HT-29 (cell line): ENCODE measurements at regions not wholly inside any gene's neighbourhood (a gene's known extent, or its start where the extent isn't known, plus 50 kb on each side); places are given as distances from the start of the nearest gene placed in this dataset.
A peak's percentile ranks its signal among the peaks of the same experiment; 100 is the strongest.
"Not testable (repeated sequence)": the region's sequence is repeated elsewhere in the genome, so short reads cannot be mapped to it uniquely, and the experiment has no call there.

Experiments used
- DNase-seq: peaks from one replicate; pipeline ENCODE4 v3.0.0-alpha.2; 2015; ENCODE audit warnings: low spot score

GRCh38 chr2:100741880-100742276, 78.1 kb upstream of the NPAS2 start:
- no peak for DNase-seq

- no peak for DNase-seq
These were observed 77.4 kb upstream of the NPAS2 start for GRCh38 chr2:100742277-100743254.

DNA sequence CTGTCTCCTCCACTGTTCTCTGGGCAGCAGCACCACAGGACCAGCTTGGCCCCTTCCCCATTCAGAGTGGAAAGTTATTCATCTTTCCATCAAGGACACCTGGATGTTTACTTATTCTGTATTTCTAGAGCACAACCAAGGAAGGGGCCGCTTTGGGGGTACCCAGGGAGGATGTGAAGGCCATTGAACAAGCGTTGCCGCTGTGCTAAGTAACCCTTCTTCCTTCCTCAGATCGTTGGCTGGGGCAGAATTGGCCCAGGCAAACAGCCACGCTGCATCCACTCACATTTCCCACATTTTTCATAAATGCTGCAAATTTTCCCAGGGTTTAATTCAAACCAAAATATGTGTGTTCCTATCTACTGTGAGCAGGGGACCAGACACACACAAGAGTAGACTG, 76.2 kb upstream of the NPAS2 start:
- DNase-seq = no peak

- no peak for DNase-seq
These were observed 75.8 kb upstream of the NPAS2 start for GRCh38 chr2:100744184-100744583.

GRCh38 chr2:100744589-100744988, 75.3 kb upstream of the NPAS2 start:
- DNase-seq = no peak

- DNase-seq = no peak
These were observed 74.3 kb upstream of the NPAS2 start for GRCh38 chr2:100745604-100746003.

- no peak for DNase-seq
These were observed 72.4 kb upstream of the NPAS2 start for GRCh38 chr2:100747551-100747950.

DNA sequence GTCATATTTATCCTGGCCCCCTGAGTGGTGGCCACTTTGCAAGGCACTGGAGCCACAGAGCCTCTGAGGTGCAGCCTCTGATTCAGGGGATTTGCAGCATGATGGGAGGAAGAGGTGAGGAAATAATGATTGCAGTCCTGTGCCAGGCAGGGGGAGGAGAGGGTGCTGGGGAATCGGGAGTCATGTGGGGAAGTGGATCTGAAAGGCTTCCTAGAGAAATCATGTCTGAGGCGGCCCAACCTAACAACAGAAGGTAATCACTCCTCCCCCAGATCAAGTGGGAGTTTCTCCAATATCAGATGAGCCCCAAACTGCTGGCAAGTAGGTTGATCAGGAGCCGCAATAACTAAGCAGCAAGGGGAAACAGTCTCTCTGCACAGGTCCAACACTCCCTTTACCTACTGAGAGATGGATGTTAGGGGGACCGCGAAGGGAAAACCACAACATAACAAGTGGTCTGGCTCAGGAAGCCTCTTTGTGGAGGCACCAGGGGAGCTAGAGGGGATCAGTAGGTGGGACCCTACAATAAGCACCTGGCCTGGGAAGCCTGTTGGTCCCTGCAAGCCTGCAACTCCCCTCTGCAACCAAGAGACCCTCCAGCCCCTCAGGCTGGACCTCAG, 71.8 kb upstream of the NPAS2 start:
- DNase-seq = no peak

DNA sequence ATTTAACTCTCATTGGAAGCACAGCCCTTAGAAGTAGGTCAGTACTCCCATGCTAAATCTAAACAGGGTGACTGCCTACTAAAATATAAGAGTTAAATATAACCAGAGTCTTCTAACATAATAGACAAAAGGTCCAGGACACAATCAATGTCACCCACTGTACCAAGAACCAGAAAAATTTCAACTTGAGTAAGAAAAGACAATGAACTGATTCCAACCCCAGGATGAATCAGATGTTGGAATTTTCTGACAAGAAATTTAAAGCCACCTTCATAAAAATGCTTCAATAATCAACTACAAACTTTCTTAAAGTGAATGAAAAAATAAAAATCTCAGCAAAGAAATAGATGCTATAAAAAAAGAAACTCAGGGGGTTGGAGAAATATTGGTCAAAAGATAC, 71.3 kb upstream of the NPAS2 start:
- no peak for DNase-seq

- no peak for DNase-seq
These were observed 70.0 kb upstream of the NPAS2 start for GRCh38 chr2:100749771-100750542.

- not testable (repeated sequence) for DNase-seq
These were observed 67.9 kb upstream of the NPAS2 start for GRCh38 chr2:100751871-100752625.

GRCh38 chr2:100752628-100753333, 67.2 kb upstream of the NPAS2 start:
- no peak for DNase-seq

GRCh38 chr2:100753444-100753843, 66.5 kb upstream of the NPAS2 start:
- no peak for DNase-seq

DNA sequence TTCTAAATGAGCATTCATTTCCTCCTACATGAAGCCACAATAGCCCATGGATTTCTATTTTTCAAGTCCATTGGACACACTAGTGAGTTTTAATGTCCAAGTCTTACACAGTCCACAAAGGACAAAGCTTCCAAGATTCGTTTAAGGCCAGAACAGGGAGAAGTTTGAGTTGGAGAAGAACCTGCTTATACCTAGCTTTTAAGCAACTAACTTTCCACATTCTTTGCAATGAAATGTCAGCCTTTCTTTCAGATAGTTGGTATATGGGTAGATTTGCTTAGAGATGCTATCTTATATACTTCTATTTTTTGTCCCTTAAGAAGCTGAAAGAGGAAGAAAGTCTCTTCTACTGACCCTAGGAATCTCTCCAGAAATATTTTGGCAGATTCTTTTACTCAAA, 66.1 kb upstream of the NPAS2 start:
- DNase-seq = no peak

DNA sequence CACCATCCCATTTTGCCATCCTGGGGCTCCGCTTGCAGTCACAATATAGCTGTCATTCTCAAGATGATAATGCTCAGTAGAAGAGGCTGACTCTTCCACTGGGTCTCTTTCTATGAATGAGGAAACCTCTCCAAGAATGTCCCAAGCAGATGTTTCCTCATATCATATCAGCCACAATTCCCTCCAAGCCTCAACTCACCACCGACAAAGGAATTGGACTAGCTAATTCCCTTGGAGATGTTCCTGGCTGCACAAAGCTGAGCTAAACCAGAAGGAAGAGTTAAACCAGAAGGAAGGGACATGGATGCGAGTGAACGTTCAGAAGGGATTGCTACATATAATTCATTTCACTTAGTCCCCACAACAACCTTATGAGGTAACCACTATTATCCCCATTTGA, 65.0 kb upstream of the NPAS2 start:
- DNase-seq = no peak

DNA sequence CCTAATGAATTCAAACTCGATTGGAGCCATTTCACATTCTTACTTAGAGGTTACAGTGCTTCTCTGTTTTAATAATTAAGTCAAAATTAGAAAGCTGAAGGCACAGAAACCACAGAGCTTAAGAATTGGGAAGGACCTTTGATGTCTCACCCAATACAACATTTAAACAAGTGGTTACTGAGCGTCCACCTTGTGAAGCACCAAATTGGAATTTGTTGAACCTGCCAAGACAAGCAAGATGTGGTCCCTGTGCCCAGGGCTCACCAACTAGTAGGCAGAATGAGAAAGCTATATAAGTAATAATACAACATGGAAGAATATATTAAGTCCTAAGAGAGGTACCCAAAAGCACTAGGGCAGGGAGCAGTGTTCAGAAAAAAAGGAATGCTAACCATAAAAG, 64.5 kb upstream of the NPAS2 start:
- no peak for DNase-seq

GRCh38 chr2:100756704-100757103, 63.2 kb upstream of the NPAS2 start:
- no peak for DNase-seq

- DNase-seq = peak; percentile 7
These were observed 62.1 kb upstream of the NPAS2 start for GRCh38 chr2:100757621-100758394.

- no peak for DNase-seq
These were observed 60.0 kb upstream of the NPAS2 start for GRCh38 chr2:100759901-100760300.

DNA sequence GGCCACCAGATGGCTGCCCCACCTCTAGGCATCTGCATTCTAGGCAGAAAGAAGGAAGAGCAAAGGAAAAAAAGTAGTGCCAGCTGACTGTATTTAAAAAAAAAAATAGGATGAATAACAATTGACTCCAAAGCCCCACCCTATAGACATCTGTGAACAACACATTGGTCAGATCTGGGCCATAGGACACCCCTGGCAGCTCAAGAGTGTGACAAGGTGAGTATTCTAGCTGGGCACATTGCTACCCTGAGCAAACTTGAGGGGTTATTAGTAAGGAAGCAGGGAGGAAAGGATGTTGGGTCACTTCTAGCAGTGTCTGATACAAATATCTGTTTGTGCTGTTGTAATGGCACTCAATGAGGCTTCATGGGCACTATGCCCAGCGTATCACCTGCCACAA, 58.6 kb upstream of the NPAS2 start:
- no peak for DNase-seq
